Fibroblast of mammary gland (primary cell): ENCODE measurements at regions not wholly inside any gene's neighbourhood (a gene's known extent, or its start where the extent isn't known, plus 50 kb on each side); places are given as distances from the start of the nearest gene placed in this dataset.

Experiments
- DNase-seq: peaks from one replicate; pipeline ENCODE4 v3.0.0-alpha.2; 2010; ENCODE audit warnings: low read depth
- H3K4me3 ChIP-seq: 2 replicates; pipeline ENCODE4 v1.5.1; 2011; ENCODE audit warnings: low read depth, mild to moderate bottlenecking, low read length, moderate library complexity; ENCODE audit not compliant: control insufficient read depth
- CTCF ChIP-seq: conservative IDR thresholded peaks from 2 replicates; pipeline ENCODE4 v1.5.1; 2011; ENCODE audit warnings: low read depth, low read length, inconsistent platforms; ENCODE audit not compliant: control insufficient read depth, insufficient read depth

DNA sequence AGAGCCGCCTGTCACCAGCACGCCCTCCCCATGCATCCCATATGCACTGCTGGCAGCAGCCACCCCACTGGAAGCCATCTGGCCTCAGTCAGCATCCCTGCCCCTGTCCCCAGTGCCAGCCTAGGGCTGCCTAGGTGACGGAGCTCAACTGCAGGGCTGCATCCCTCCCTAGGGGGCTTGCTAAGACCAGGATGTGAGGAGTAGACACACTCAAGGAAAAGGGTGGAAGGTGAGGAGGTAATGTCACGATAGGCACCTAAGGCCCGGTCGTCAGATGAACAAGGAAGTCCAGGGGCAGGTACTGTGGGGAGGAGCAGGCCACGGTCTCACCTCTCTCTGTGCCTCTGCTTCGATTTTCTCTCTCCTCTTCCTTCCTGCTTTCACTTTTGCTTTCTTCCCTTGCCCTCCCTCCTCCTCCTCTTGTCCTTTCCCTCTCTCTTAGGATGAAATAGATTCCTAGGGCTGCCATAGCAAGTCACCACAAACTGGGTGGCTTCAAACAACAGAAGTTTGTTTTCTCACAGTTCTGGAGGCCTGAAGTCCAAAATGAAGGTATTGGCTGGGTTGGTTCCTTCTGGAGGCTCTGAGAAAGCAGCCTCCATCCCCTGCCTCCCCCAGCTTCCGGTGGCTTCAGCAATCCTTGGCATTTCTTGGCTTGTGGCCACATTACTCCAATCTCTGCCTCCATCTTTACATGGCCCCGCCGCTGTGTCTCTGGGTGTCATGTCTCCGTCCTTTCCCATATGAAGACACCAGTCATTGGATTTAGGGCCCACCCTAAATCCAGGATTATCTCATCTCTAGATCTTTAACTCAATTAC is 298.3 kb downstream of the SHQ1 start:
- TF ChIP-seq CTCF, result no peak
- no peak overlapping the region for H3K4me3 ChIP-seq
- no peak for DNase-seq

DNA sequence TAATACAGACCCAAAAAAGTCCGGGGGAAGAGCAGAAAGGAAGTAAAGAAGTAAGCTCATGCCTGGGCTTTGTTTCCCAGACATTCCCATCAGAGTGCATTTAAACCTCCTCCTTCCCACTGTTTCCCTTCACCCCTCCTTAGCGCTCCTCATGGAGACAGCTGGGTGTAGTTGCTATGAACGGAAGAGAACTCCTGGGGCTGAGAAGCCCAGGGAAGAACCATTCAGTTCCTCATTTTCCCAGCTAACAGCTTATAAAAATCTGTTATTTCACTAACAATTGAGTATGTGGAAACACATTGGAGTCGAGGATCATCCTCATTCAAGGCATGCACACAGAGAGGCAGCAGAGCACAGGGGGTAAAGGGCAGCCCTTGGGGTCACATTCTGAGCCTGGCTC is 299.3 kb downstream of the SHQ1 start:
- no peak overlapping the region for H3K4me3 ChIP-seq
- no peak for TF ChIP-seq CTCF
- DNase-seq, result no peak

GRCh38 chr3:72548461-72548860 is 299.8 kb downstream of the SHQ1 start:
- no peak for DNase-seq
- no peak overlapping the region for H3K4me3 ChIP-seq
- TF ChIP-seq CTCF, result no peak

- no peak overlapping the region for H3K4me3 ChIP-seq
- TF ChIP-seq CTCF, result no peak
- no peak for DNase-seq
Observed at GRCh38 chr3:72547183-72547582, 301.1 kb downstream of the SHQ1 start.

DNA sequence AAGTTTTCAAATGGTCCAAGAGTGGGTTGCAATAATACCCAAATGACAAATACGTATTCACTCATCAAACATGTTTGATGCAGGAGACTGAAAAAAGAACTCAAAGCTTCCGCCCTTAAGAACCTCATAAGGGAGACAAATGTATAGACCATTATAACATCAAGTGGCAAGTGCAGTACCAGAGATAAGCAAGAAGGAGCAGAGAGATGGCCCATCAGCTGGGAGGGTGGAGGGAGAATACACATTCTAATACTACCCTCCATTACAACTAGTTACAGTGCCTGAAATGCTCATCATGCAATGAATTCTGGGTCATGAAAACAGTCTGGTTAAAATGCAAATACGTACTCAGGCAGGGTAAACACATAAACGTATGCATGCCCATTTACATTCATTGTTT is 304.0 kb downstream of the SHQ1 start:
- no peak overlapping the region for H3K4me3 ChIP-seq
- no peak for DNase-seq
- TF ChIP-seq CTCF, result no peak

GRCh38 chr3:72543246-72543645 is 305.0 kb downstream of the SHQ1 start:
- DNase-seq, result no peak
- no peak for TF ChIP-seq CTCF
- H3K4me3 ChIP-seq, result no peak overlapping the region
